HEK293T (cell line): ENCODE measurements at regions not wholly inside any gene's neighbourhood (a gene's known extent, or its start where the extent isn't known, plus 50 kb on each side); places are given as distances from the start of the nearest gene placed in this dataset.

Source experiments
- ARNT ChIP-seq: fragments of 450-650 bp; IDR thresholded peaks from 2 replicates; pipeline ENCODE4 v1.6.1; 2017; ENCODE audit warnings: mild to moderate bottlenecking
- BHLHE40 ChIP-seq: fragments of 450-650 bp; IDR thresholded peaks from 2 replicates; pipeline ENCODE4 v1.6.1; 2016; ENCODE audit warnings: mild to moderate bottlenecking, moderate library complexity, borderline replicate concordance
- ELF4 ChIP-seq: fragments of 450-650 bp; IDR thresholded peaks from 2 replicates; pipeline ENCODE4 v1.6.1; 2017; ENCODE audit warnings: antibody characterized with exemption
- FOXA1 ChIP-seq: fragments of 450-650 bp; IDR thresholded peaks from 2 replicates; pipeline ENCODE4 v1.6.1; 2016; ENCODE audit warnings: mild to moderate bottlenecking
- FOXK2 ChIP-seq: fragments of 450-650 bp; IDR thresholded peaks from 2 replicates; pipeline ENCODE4 v1.6.1; 2016; ENCODE audit warnings: mild to moderate bottlenecking
- FOXM1 ChIP-seq: fragments of 450-650 bp; IDR thresholded peaks from 2 replicates; pipeline ENCODE4 v1.6.1; 2017; ENCODE audit warnings: mild to moderate bottlenecking, borderline replicate concordance
- HDGF ChIP-seq: fragments of 450-650 bp; IDR thresholded peaks from 2 replicates; pipeline ENCODE4 v1.6.1; 2017; ENCODE audit warnings: antibody characterized with exemption, borderline replicate concordance
- LEF1 ChIP-seq: fragments of 450-650 bp; IDR thresholded peaks from 2 replicates; pipeline ENCODE4 v1.6.1; 2017; ENCODE audit warnings: mild to moderate bottlenecking, borderline replicate concordance
- SP1 ChIP-seq: fragments of 450-650 bp; IDR thresholded peaks from 2 replicates; pipeline ENCODE4 v1.6.1; 2017
- SUZ12 ChIP-seq: fragments of 450-650 bp; IDR thresholded peaks from 2 replicates; pipeline ENCODE4 v1.6.1; 2016; ENCODE audit warnings: mild to moderate bottlenecking
- TARDBP ChIP-seq: fragments of 450-650 bp; IDR thresholded peaks from 2 replicates; pipeline ENCODE4 v1.6.1; 2016
- ZNF384 ChIP-seq: fragments of 450-650 bp; IDR thresholded peaks from 2 replicates; pipeline ENCODE4 v1.6.1; 2016
- TF ChIP-seq, protein P1 (sequence below): fragments of 450-650 bp; IDR thresholded peaks from 2 replicates; pipeline ENCODE4 v1.6.1; 2016

DNA sequence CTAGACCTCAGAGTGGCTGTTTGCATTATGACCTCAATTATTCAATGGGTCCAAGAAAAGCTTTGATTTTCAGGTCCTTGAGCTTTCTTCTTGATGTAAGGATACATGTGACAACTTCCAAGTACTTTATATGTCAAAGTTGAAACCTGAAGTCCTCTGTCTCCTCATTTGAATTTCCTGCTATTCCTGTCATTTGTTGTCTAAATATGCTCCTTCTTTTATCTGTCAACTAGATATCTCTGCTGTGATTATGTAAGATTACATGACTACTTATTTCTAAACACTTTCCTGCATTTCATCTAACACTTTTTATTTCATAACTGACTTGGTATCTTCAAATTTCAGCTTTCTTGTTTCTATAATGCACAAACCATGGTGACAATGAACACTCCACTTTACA, 670.0 kb upstream of the FAM174A start:
- no peak for TF ChIP-seq FOXA1
- no peak for TF ChIP-seq TARDBP
- TF ChIP-seq LEF1, result no peak
- TF ChIP-seq SP1, result no peak
- no peak for TF ChIP-seq BHLHE40
- no peak for TF ChIP-seq FOXM1
- no peak for TF ChIP-seq ELF4
- TF ChIP-seq ARNT, result no peak
- no peak for TF ChIP-seq SUZ12
- TF ChIP-seq, protein P1, sequence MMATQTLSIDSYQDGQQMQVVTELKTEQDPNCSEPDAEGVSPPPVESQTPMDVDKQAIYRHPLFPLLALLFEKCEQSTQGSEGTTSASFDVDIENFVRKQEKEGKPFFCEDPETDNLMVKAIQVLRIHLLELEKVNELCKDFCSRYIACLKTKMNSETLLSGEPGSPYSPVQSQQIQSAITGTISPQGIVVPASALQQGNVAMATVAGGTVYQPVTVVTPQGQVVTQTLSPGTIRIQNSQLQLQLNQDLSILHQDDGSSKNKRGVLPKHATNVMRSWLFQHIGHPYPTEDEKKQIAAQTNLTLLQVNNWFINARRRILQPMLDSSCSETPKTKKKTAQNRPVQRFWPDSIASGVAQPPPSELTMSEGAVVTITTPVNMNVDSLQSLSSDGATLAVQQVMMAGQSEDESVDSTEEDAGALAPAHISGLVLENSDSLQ, result no peak
- no peak for TF ChIP-seq ZNF384
- TF ChIP-seq FOXK2, result no peak
- TF ChIP-seq HDGF, result no peak
